Esophagus squamous epithelium (tissue), 4 donors: ENCODE measurements at regions not wholly inside any gene's neighbourhood (a gene's known extent, or its start where the extent isn't known, plus 50 kb on each side); places are given as distances from the start of the nearest gene placed in this dataset.

ENCODE experiments used
- CTCF ChIP-seq, 6 experiments: fragments of 450-650 bp in 4 of 6; fragments of 200-600 bp in 2 of 6; sonication (generic) in 2 of 6; IDR thresholded peaks; one replicate each; pipeline ENCODE4 v1.5.1; 2016 to 2019; ENCODE audit warnings: antibody characterized with exemption in 6 of 6, mild to moderate bottlenecking in 4 of 6, moderate library complexity in 4 of 6
- POLR2A ChIP-seq, 4 donors: fragments of 450-650 bp; IDR thresholded peaks; one replicate each; pipeline ENCODE4 v1.6.1; 2017; ENCODE audit warnings: antibody characterized with exemption in 4 of 4, mild to moderate bottlenecking in 4 of 4, moderate library complexity in 3 of 4

GRCh38 chr9:75669721-75670120 lies 220.8 kb upstream of the PCSK5 start:
- no peak for TF ChIP-seq CTCF (IDR thresholded peaks at IDR 0.05)
- TF ChIP-seq POLR2A (IDR thresholded peaks at IDR 0.05), result no peak
